ENCODE measurements at regions not wholly inside any gene's neighbourhood (a gene's known extent, or its start where the extent isn't known, plus 50 kb on each side); places are given as distances from the start of the nearest gene placed in this dataset.

- no peak for TF ChIP-seq POLR2AphosphoS5 (IDR thresholded peaks at IDR 0.05; ENCODE audit: borderline replicate concordance, low read depth, low read length)
- no peak for TF ChIP-seq EZH2 (IDR thresholded peaks at IDR 0.05)
These were observed 1224.2 kb downstream of the SLITRK5 start for GRCh38 chr13:88895261-88895941.
